Cardiac fibroblast (primary cell): ENCODE measurements at regions not wholly inside any gene's neighbourhood (a gene's known extent, or its start where the extent isn't known, plus 50 kb on each side); places are given as distances from the start of the nearest gene placed in this dataset.
"Not testable (repeated sequence)": the region's sequence is repeated elsewhere in the genome, so short reads cannot be mapped to it uniquely, and the experiment has no call there.

ENCODE experiments used
- DNase-seq, 2 donors: peaks; one replicate each; pipeline versions ENCODE4 v3.0.0 to v3.0.0-alpha.2; 2010; ENCODE audit warnings: low read depth in 2 of 2
- H3K4me3 ChIP-seq, 2 donors: replicated peaks in 1 of 2; 1 replicate in 1 of 2; 2 replicates in 1 of 2; pipeline ENCODE4 v1.5.1; 2011; ENCODE audit warnings: low read depth in 2 of 2, low read length in 2 of 2, mild to moderate bottlenecking in 2 of 2, moderate library complexity in 1 of 2
- TF ChIP-seq, protein P1 (sequence below): IDR thresholded peaks from one replicate; pipeline ENCODE4 v1.5.1; 2011; ENCODE audit warnings: low read depth, mild to moderate bottlenecking, low read length, inconsistent platforms

DNA sequence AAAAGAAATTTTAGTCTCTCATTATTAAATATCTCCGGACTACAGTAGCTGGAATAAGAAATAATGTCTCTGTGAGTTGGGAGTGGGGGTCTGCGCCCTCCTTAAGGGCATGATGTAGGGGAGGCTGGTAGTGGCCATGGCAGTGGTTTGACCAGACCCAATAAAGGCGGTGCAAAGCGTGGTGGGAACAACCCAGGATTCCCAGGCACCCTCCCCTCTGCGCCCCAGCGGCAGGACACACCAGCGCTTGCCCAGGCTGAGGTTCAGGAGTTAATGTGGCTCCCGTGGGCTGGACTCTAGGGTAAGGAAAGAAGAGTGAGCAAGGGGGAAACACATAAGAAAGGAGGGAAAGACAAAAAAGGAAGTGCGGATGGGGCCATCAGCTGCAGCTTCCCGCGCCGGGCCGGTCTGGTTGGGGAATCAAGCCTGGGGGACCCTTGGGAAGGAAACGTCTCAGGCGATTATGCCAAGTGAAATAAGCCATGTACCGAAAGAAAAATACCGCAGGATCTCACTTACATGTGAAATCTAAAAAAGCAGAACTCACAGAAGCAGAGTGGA is 157.5 kb upstream of the SMIM31 start:
- DNase-seq: no peak
- TF ChIP-seq, protein P1, sequence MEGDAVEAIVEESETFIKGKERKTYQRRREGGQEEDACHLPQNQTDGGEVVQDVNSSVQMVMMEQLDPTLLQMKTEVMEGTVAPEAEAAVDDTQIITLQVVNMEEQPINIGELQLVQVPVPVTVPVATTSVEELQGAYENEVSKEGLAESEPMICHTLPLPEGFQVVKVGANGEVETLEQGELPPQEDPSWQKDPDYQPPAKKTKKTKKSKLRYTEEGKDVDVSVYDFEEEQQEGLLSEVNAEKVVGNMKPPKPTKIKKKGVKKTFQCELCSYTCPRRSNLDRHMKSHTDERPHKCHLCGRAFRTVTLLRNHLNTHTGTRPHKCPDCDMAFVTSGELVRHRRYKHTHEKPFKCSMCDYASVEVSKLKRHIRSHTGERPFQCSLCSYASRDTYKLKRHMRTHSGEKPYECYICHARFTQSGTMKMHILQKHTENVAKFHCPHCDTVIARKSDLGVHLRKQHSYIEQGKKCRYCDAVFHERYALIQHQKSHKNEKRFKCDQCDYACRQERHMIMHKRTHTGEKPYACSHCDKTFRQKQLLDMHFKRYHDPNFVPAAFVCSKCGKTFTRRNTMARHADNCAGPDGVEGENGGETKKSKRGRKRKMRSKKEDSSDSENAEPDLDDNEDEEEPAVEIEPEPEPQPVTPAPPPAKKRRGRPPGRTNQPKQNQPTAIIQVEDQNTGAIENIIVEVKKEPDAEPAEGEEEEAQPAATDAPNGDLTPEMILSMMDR: no peak
- no peak overlapping the region for H3K4me3 ChIP-seq

DNA sequence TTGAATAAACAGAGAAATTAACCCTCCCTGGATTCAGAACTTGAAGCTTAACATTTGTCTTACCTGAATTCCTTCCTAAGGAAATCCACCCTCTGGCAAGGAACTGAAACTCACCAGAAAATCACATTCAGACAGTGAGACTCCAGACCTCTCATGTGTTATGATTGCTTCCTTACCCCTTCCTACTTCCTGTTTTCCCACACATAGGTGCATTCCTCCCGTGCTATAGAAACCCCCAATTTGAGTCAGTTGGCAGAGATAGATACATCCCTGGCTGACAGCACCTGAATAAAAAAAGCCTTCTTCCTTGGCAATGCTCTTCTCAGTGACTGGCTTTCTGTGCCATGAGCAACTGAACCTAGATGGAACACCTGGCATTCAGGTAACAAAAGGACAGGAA is 157.0 kb upstream of the SMIM31 start:
- H3K4me3 ChIP-seq: no peak overlapping the region
- no peak for DNase-seq
- TF ChIP-seq, protein P1: no peak

GRCh38 chr4:164601653-164602052 is 152.3 kb upstream of the SMIM31 start:
- H3K4me3 ChIP-seq: no peak overlapping the region

DNA sequence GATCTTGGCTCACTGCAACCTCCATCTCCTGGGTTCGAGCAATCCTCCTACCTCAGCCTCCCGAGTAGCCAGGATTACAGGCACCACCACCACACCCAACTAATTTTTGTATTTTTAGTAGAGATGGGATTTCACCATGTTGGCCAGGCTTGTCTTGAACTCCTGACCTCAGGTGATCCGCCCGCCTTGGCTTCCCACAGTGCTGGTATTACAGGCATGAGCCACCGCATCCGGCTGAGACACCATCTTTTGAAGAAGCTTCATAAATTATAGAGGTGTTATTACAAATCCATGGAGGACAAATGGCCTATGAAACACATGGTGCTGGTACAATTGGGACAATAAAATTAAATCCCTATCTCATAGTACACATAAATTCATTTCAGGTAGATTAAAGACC is 148.1 kb upstream of the SMIM31 start:
- not testable (repeated sequence) for DNase-seq, H3K4me3 ChIP-seq

More at GRCh38 chr4:164601653-164602052, 152.3 kb upstream of the SMIM31 start:
- no peak for DNase-seq
- TF ChIP-seq, protein P1: no peak

- TF ChIP-seq, protein P1: no peak
- no peak for DNase-seq
- no peak overlapping the region for H3K4me3 ChIP-seq
These were observed 147.5 kb upstream of the SMIM31 start for GRCh38 chr4:164606478-164606877.

DNA sequence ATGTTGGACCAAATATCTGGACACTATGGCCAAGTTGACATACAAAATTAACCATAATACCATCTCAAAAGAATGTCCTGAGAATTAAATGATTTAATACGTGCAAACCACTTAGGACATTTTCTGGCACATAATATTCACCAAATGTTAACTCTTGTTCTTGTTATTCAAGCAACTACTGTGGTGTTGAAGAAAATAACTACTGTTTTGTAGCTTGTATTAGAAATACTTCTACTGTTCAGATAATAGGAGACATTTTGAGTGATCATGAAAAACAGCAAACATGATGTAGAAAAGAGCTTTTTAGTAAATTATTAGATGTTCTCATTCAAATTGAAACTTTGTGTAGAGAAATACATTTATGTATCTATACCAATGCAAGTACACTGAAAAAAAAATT is 140.7 kb upstream of the SMIM31 start:
- TF ChIP-seq, protein P1: no peak
- no peak overlapping the region for H3K4me3 ChIP-seq
- DNase-seq: no peak

DNA sequence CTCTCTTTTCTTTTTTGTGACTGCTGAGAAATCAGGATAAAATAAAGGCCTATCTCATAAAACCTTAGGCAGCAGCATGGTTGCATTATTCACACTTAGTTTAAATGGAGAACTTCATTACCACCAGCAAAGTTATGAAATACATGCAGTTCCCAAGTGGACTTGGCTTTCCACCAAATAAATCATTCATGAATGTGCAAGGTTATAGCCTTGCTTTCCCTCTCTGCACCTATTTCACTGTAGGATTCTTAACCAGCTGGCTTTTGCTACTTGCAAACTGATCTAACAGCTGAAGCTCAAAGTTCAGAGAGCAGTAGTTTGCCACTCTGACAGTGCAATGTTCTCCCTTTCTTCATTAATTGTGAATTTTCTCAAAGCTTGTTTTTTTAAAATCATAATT is 140.1 kb upstream of the SMIM31 start:
- no peak overlapping the region for H3K4me3 ChIP-seq
- DNase-seq: no peak
- TF ChIP-seq, protein P1: no peak
